ENCODE measurements at regions not wholly inside any gene's neighbourhood (a gene's known extent, or its start where the extent isn't known, plus 50 kb on each side); places are given as distances from the start of the nearest gene placed in this dataset.

- TF ChIP-seq EZH2phosphoT487 (IDR thresholded peaks at IDR 0.05; ENCODE audit: insufficient read depth, low read depth) (no peak), EZH2 (IDR thresholded peaks at IDR 0.05; ENCODE audit: insufficient read depth, poor library complexity, severe bottlenecking) (no peak)
Observed at GRCh38 chr2:51410331-51410730, 378.4 kb upstream of the NRXN1 start.

Measured in GM23248 (cell line).